Lower leg skin (tissue), 4 donors: ENCODE measurements at regions not wholly inside any gene's neighbourhood (a gene's known extent, or its start where the extent isn't known, plus 50 kb on each side); places are given as distances from the start of the nearest gene placed in this dataset.

Experiments
- DNase-seq, 2 donors: peaks; one replicate each; pipeline ENCODE4 v3.0.0-alpha.2; 2019; ENCODE audit warnings: low spot score in 2 of 2
- H3K4me3 ChIP-seq: fragments of 200-600 bp; sonication (generic); 2 replicates; pipeline ENCODE4 v1.5.1; 2017; ENCODE audit warnings: mild to moderate bottlenecking, low read depth; ENCODE audit not compliant: poor library complexity, severe bottlenecking
- POLR2A ChIP-seq, 2 donors: fragments of 450-650 bp; IDR thresholded peaks; one replicate each; pipeline ENCODE4 v1.6.1; 2016 to 2017; ENCODE audit warnings: antibody characterized with exemption in 2 of 2, mild to moderate bottlenecking in 1 of 2, moderate library complexity in 1 of 2
- WGBS, 2 donors: methylation state at CpG; one replicate each; pipeline ENCODE4 v1.1.5; 2018; 5-methylcytosine and 5-hydroxymethylcytosine counted together
- intact Hi-C: fragments of 100-400 bp; cut with DNase I; formaldehyde crosslinking; loops from one replicate; pipeline ENCODE4 v1.15.0; 2023; ENCODE audit warnings: low total_unique reads
- TF ChIP-seq, protein P1 (sequence below), 3 donors: fragments of 450-650 bp; IDR thresholded peaks; one replicate each; pipeline ENCODE4 v1.5.1; 2016; ENCODE audit warnings: antibody characterized with exemption in 3 of 3, mild to moderate bottlenecking in 3 of 3, moderate library complexity in 2 of 3

DNA sequence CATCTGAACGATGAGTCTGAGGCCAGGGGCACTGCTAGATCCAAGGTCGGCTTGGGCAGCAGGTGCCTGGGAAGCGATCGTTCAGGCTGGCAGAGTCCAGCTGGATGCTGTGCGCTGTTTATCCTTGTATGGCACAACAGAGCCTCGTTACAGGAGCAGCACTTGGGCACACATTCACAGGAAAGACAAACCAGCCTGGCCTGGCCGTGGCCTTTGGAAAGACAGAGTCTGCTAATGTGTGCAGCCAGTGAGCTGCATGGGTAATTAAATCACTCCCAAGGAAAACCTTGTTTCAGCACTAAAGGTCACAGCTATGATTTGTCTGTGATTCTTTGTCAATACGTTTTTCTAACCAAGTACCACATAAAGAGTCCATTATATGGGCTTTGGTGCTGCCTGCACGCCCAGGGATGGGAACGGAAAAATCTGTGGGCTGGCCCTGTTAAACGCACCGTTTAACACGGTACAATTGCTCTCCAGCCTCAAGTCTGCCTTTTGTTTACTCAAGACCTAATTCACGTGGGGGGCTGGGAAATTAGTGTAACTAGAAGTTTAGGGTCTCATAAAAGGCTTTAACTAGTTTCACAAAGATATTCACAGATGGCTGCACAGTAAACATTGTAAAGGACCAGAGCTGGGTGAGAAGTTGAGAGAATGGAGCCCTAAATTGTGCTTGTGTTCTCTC, 509.3 kb downstream of the KDM4C start:
- intact Hi-C loops: no loop called here
- 69 to 70% methylated on average over 13 to 14 of the region's 14 CpGs for WGBS, 2 donors
- H3K4me3 ChIP-seq: no peak overlapping the region
- TF ChIP-seq POLR2A (IDR thresholded peaks at IDR 0.05): no peak
- TF ChIP-seq, protein P1, sequence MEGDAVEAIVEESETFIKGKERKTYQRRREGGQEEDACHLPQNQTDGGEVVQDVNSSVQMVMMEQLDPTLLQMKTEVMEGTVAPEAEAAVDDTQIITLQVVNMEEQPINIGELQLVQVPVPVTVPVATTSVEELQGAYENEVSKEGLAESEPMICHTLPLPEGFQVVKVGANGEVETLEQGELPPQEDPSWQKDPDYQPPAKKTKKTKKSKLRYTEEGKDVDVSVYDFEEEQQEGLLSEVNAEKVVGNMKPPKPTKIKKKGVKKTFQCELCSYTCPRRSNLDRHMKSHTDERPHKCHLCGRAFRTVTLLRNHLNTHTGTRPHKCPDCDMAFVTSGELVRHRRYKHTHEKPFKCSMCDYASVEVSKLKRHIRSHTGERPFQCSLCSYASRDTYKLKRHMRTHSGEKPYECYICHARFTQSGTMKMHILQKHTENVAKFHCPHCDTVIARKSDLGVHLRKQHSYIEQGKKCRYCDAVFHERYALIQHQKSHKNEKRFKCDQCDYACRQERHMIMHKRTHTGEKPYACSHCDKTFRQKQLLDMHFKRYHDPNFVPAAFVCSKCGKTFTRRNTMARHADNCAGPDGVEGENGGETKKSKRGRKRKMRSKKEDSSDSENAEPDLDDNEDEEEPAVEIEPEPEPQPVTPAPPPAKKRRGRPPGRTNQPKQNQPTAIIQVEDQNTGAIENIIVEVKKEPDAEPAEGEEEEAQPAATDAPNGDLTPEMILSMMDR (IDR thresholded peaks at IDR 0.05): no peak
- no peak for DNase-seq

DNA sequence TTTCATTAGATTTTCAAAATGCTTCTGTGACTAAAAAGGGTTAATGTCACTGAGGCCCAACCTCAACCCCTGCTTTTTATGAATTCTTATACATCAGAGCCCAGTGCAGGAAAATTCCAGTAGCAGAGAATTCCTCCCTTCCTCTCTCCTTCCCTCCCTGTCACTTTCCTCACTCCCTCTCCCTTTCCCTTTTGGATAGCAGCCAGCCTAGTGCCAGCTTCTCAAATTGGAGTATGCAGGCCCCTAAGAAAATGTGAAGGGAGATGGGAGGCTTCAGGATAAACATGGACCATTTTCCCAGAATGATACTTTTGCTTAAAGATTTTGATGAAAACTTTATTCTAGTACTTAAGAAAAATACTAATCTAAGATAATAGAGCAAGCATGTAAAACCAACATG, 507.4 kb downstream of the KDM4C start:
- H3K4me3 ChIP-seq: no peak overlapping the region
- intact Hi-C loops: no loop called here
- TF ChIP-seq POLR2A (IDR thresholded peaks at IDR 0.05): no peak
- TF ChIP-seq, protein P1 (IDR thresholded peaks at IDR 0.05): no peak
- DNase-seq: no peak

DNA sequence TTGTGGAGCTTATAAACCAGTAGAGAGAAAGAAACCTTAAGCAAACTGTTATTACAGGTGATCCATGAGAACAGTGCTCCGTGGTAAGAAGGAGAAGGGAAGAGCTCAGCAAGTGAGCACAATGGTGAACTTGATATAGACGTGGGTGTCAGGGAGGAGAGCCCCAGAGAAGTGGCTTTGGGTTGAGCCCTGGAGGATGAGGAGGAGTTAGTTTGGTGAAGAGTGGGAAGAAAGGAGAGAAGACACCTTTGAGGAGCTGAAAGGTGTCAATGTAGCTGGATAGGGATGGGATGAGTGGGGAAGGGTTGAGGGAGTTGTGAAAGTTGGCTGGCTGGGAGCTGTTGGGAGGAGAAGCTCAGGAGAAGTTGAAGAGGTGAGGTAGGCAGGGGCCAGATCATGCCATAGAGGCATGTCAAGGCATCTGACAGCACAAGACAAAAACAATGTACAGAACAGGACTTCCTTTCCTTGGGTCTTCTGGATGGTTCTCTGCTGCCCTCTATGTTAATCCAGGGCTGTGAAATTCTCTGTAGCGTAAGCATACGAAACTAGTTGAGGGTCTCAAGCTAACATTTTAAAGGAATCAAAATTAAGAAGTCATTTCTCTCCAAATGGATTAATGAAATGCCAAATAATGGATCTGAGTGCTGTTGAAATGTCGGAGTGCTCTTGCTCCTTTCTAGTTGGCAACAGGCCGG, 501.9 kb downstream of the KDM4C start:
- DNase-seq: no peak
- TF ChIP-seq, protein P1 (IDR thresholded peaks at IDR 0.05): no peak
- intact Hi-C loops: no loop called here
- 79 to 82% methylated on average over 6 of the region's 6 CpGs for WGBS, 2 donors
- no peak overlapping the region for H3K4me3 ChIP-seq

DNA sequence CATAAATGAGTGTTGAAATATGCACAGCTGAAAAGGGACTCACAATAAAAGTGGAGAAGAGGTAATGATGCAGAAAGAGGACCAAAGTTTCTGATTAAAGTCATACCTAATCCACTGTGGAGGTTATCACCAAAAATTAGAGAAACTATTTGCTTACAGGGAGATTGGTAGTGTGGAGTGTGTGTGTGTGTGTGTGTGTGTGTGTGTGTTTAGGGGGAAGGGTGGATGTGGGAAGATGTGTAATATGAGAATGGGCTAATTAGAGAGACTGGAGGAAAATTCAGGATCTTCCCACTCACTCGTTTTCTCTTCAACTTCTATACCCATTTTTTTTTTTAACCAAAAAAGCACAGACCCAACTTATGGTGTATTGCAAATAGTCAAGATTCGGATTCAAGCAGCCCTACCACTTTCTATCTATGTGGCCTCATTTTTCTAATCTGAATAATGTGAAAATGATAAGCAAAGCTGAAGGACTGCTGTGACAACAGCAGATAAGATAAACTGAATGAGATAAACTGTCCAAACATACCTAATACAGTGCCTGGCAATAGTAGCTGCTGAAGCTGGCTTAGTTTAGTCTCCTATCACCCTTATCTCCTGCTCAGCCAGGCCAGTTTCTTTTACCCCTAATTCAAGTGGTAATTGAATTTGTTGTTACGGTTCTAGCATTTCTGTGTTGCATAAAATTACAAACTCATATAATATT, 501.1 kb downstream of the KDM4C start:
- intact Hi-C loops: no loop called here
- TF ChIP-seq, protein P1 (IDR thresholded peaks at IDR 0.05): no peak
- TF ChIP-seq POLR2A (IDR thresholded peaks at IDR 0.05): no peak
- WGBS, 2 donors: 75 to 80% methylated on average over 3 of the region's 3 CpGs
- H3K4me3 ChIP-seq: no peak overlapping the region
- no peak for DNase-seq

DNA sequence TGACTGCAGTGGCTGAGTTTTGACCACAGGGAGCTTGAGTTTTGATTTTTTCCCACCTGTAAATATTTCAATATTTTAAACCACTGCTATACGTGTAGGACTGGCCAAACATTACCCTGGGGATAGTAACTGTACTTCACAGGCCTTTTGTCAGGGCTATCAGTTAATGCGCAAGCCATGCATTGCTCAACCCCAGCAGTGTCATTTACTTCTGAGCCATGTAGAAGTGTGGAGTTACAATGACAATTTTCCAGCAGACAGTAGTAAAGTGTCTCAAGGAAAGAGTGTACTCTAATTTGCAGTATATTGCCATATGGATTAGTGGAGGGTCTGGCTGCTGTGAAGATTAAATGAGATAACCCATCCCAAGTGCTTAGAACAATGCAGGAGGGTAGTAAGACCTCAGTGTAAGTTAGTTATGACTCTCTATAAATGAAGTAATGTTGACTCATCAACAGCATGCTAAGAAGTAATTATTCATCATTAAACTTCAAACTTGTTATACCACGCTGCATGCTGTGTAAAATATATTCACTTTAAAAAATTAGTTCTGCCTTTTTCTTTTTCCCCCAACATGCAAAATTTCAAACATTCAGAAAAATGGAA, 489.2 kb downstream of the KDM4C start:
- 73 to 81% methylated on average over 3 of the region's 3 CpGs for WGBS, 2 donors
- intact Hi-C loops: no loop called here
- no peak for DNase-seq
- no peak overlapping the region for H3K4me3 ChIP-seq
- no peak for TF ChIP-seq POLR2A (IDR thresholded peaks at IDR 0.05)
- TF ChIP-seq, protein P1 (IDR thresholded peaks at IDR 0.05): no peak
